Adrenal gland (tissue), 5 donors: ENCODE measurements at regions not wholly inside any gene's neighbourhood (a gene's known extent, or its start where the extent isn't known, plus 50 kb on each side); places are given as distances from the start of the nearest gene placed in this dataset.

Source experiments
- CTCF ChIP-seq, 6 experiments: fragments of 450-650 bp in 4 of 6; fragments of 200-600 bp in 2 of 6; sonication (generic) in 1 of 6; IDR thresholded peaks; 1 replicate in 5 of 6; 2 replicates in 1 of 6; pipeline versions ENCODE4 v1.5.1 to v1.8.0; 2016 to 2021; ENCODE audit warnings: antibody characterized with exemption in 6 of 6, mild to moderate bottlenecking in 2 of 6, moderate library complexity in 1 of 6
- POLR2A ChIP-seq, 2 donors: fragments of 450-650 bp; IDR thresholded peaks; one replicate each; pipeline ENCODE4 v1.6.1; 2017; ENCODE audit warnings: antibody characterized with exemption in 2 of 2, mild to moderate bottlenecking in 2 of 2, moderate library complexity in 1 of 2
- donor health status: DM: no; HTN: no; CAD: no.

- TF ChIP-seq CTCF (IDR thresholded peaks at IDR 0.05) (no peak), POLR2A (IDR thresholded peaks at IDR 0.05) (no peak)
These were observed 171.7 kb downstream of the MARCHF11 start for GRCh38 chr5:16007750-16008415.
